HEK293 (cell line): ENCODE measurements at regions not wholly inside any gene's neighbourhood (a gene's known extent, or its start where the extent isn't known, plus 50 kb on each side); places are given as distances from the start of the nearest gene placed in this dataset.

Experiments used
- CTCF ChIA-PET: fragments of 350-600 bp; formaldehyde crosslinking; extraction: SDS; loops from one replicate; lab custom pipeline; 2021; ENCODE audit warnings: antibody characterized with exemption; lab: Yijun Ruan, JAX
- POLR2A ChIA-PET: fragments of 300-600 bp; formaldehyde crosslinking; extraction: SDS; loops from one replicate; lab custom pipeline; 2020; ENCODE audit warnings: antibody characterized with exemption, inconsistent platforms; lab: Yijun Ruan, JAX
- H3K27ac ChIP-seq: fragments of 200-500 bp; sonication (Bioruptor generic); 2 replicates; pipeline ENCODE4 v1.5.1; 2014; ENCODE audit warnings: low read depth, low read length, control low read depth, inconsistent platforms; ENCODE audit errors: extremely low read depth
- H3K36me3 ChIP-seq, 2 experiments: fragments of 200-500 bp in 1 of 2; sonication (Bioruptor generic) in 1 of 2; 1 replicate in 1 of 2; 2 replicates in 1 of 2; pipeline ENCODE4 v1.5.1; 2014 to 2017; ENCODE audit warnings: inconsistent platforms in 2 of 2, low read length in 2 of 2; ENCODE audit not compliant: control insufficient read depth in 2 of 2, insufficient read depth in 1 of 2
- H3K4me1 ChIP-seq: fragments of 200-500 bp; sonication (Bioruptor generic); 2 replicates; pipeline ENCODE4 v1.5.1; 2014; ENCODE audit warnings: mild to moderate bottlenecking, low read length, inconsistent platforms; ENCODE audit not compliant: control insufficient read depth, insufficient read depth
- H3K4me3 ChIP-seq: 2 replicates; pipeline ENCODE4 v1.5.1; 2011; ENCODE audit warnings: low read depth, mild to moderate bottlenecking, control low read depth, low read length, moderate library complexity
- H3K9me3 ChIP-seq: fragments of 200-500 bp; sonication (Bioruptor generic); 2 replicates; pipeline ENCODE4 v1.5.1; 2014; ENCODE audit warnings: low read depth, low read length, inconsistent platforms; ENCODE audit not compliant: control insufficient read depth, insufficient read depth
- GLIS2 ChIP-seq: fragments of 450-650 bp; formaldehyde crosslinking; IDR thresholded peaks from 2 replicates; pipeline ENCODE4 v1.5.1; 2016; ENCODE audit warnings: missing biosample characterization, missing genetic modification characterization
- KLF9 ChIP-seq: fragments of 450-650 bp; formaldehyde crosslinking; IDR thresholded peaks from 2 replicates; pipeline ENCODE4 v1.5.1; 2016; ENCODE audit warnings: missing biosample characterization, missing genetic modification characterization, low read depth
- PRDM1 ChIP-seq: fragments of 450-650 bp; formaldehyde crosslinking; IDR thresholded peaks from 2 replicates; pipeline ENCODE4; 2016; ENCODE audit warnings: missing biosample characterization, missing genetic modification characterization
- SP7 ChIP-seq: fragments of 450-650 bp; formaldehyde crosslinking; IDR thresholded peaks from 2 replicates; pipeline ENCODE4 v1.5.1; 2016; ENCODE audit warnings: missing biosample characterization, missing genetic modification characterization
- YY2 ChIP-seq: fragments of 450-650 bp; formaldehyde crosslinking; IDR thresholded peaks from 2 replicates; pipeline ENCODE4 v1.5.1; 2016; ENCODE audit warnings: missing biosample characterization, missing genetic modification characterization
- ZBTB20 ChIP-seq: fragments of 450-650 bp; formaldehyde crosslinking; IDR thresholded peaks from 2 replicates; pipeline ENCODE4 v1.5.1; 2016; ENCODE audit warnings: missing biosample characterization, missing genetic modification characterization
- ZFP69B ChIP-seq: fragments of 450-650 bp; formaldehyde crosslinking; IDR thresholded peaks from 2 replicates; pipeline ENCODE4 v1.5.1; 2016; ENCODE audit warnings: missing biosample characterization, missing genetic modification characterization
- ZNF133 ChIP-seq: fragments of 450-650 bp; formaldehyde crosslinking; IDR thresholded peaks from 2 replicates; pipeline ENCODE4 v1.5.1; 2016; ENCODE audit warnings: missing biosample characterization, missing genetic modification characterization
- ZNF24 ChIP-seq: fragments of 450-650 bp; formaldehyde crosslinking; IDR thresholded peaks from 2 replicates; pipeline ENCODE4 v1.5.1; 2016; ENCODE audit warnings: missing biosample characterization, missing genetic modification characterization
- ZNF341 ChIP-seq: fragments of 450-650 bp; formaldehyde crosslinking; IDR thresholded peaks from 2 replicates; pipeline ENCODE4; 2016; ENCODE audit warnings: low read depth, missing biosample characterization, missing genetic modification characterization
- ZNF366 ChIP-seq: fragments of 450-650 bp; formaldehyde crosslinking; conservative IDR thresholded peaks from 2 replicates; pipeline ENCODE4 v1.5.1; 2016; ENCODE audit warnings: missing biosample characterization, missing genetic modification characterization
- ZNF391 ChIP-seq: fragments of 450-650 bp; formaldehyde crosslinking; IDR thresholded peaks from 2 replicates; pipeline ENCODE4 v1.5.1; 2016; ENCODE audit warnings: low read depth, missing biosample characterization, missing genetic modification characterization, borderline replicate concordance
- ZNF404 ChIP-seq: fragments of 450-650 bp; formaldehyde crosslinking; IDR thresholded peaks from 2 replicates; pipeline ENCODE4 v1.5.1; 2017; ENCODE audit warnings: missing biosample characterization, missing genetic modification characterization
- ZNF423 ChIP-seq: fragments of 450-650 bp; formaldehyde crosslinking; IDR thresholded peaks from 2 replicates; pipeline ENCODE4 v1.5.1; 2016; ENCODE audit warnings: missing biosample characterization, missing genetic modification characterization
- ZNF426 ChIP-seq: fragments of 450-650 bp; formaldehyde crosslinking; IDR thresholded peaks from 2 replicates; pipeline ENCODE4 v1.5.1; 2017; ENCODE audit warnings: missing biosample characterization, missing genetic modification characterization, mild to moderate bottlenecking, inconsistent platforms, moderate library complexity
- ZNF514 ChIP-seq: fragments of 450-650 bp; formaldehyde crosslinking; IDR thresholded peaks from 2 replicates; pipeline ENCODE4 v1.5.1; 2016; ENCODE audit warnings: missing biosample characterization, missing genetic modification characterization
- ZNF629 ChIP-seq: fragments of 450-650 bp; formaldehyde crosslinking; IDR thresholded peaks from 2 replicates; pipeline ENCODE4 v1.5.1; 2017; ENCODE audit warnings: missing biosample characterization, missing genetic modification characterization
- ZNF785 ChIP-seq: fragments of 450-650 bp; formaldehyde crosslinking; IDR thresholded peaks from 2 replicates; pipeline ENCODE4 v1.5.1; 2016; ENCODE audit warnings: missing biosample characterization, missing genetic modification characterization
- ZNF837 ChIP-seq: fragments of 450-650 bp; formaldehyde crosslinking; IDR thresholded peaks from 2 replicates; pipeline ENCODE4 v1.5.1; 2016; ENCODE audit warnings: missing biosample characterization, missing genetic modification characterization
- ZSCAN23 ChIP-seq: fragments of 450-650 bp; formaldehyde crosslinking; IDR thresholded peaks from 2 replicates; pipeline ENCODE4 v1.5.1; 2016; ENCODE audit warnings: missing biosample characterization, missing genetic modification characterization
- ZXDB ChIP-seq: fragments of 450-650 bp; formaldehyde crosslinking; IDR thresholded peaks from 2 replicates; pipeline ENCODE4 v1.5.1; 2016; ENCODE audit warnings: missing biosample characterization, missing genetic modification characterization
- TF ChIP-seq, protein P1 (sequence below): sonication (generic); formaldehyde crosslinking; IDR thresholded peaks from 2 replicates; pipeline ENCODE4 v1.8.1; 2022; ENCODE audit warnings: mild to moderate bottlenecking, moderate library complexity, missing genetic modification reagents
- TF ChIP-seq, protein P2 (sequence below): fragments of 450-650 bp; formaldehyde crosslinking; IDR thresholded peaks from 2 replicates; pipeline ENCODE4 v1.5.1; 2016; ENCODE audit warnings: missing biosample characterization, missing genetic modification characterization, borderline replicate concordance

DNA sequence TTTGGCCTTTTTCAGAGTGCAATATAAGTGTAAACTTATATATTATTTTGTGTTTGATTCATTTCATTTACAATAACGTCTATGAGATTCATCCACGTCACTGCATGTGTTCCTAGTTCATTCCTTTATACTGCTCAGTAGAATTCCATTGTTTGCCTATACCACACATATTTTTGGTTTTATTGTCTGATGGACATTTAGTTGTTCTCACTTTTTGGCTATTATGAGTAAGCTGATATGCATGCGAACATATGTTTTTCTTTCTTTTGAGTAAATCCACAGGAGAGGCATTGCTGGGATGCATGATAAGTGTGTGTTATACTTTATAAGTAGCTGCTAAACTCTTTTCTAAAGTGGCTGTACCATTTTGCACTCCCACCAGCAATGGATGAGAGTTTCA is 314.8 kb upstream of the HS6ST1 start:
- CTCF ChIA-PET = interaction anchor here (0.6 kb wide), 1 partner anchor 374 kb away, joined by 4 read pairs; no protein-coding TSS in a partner anchor
- H3K36me3 ChIP-seq = no peaks in the 10 kb centered on the region
- H3K4me3 ChIP-seq = no peak overlapping the region
- no peak overlapping the region for H3K27ac ChIP-seq
- POLR2A ChIA-PET = no interaction called here
- H3K4me1 ChIP-seq = 0 out of 2 replicates have a peak, but pooled peaks cover 2% of the 10 kb centered on the region
- TF ChIP-seq ZNF133 (tag by site-specific recombination) (no peak), SP7 (tag by site-specific recombination) (no peak), ZSCAN23 (no peak), ZNF24 (no peak), ZBTB20 (tag by site-specific recombination) (no peak), YY2 (no peak), ZNF391 (tag by site-specific recombination) (no peak), GLIS2 (tag by site-specific recombination) (no peak), PRDM1 (no peak), KLF9 (tag by site-specific recombination) (no peak), ZXDB (tag by site-specific recombination) (no peak), ZNF785 (tag by site-specific recombination) (no peak), ZNF837 (no peak), ZNF629 (no peak), ZNF423 (tag by site-specific recombination) (no peak), ZNF426 (tag by site-specific recombination) (no peak), ZFP69B (tag by site-specific recombination) (no peak)
- TF ChIP-seq, protein P1, sequence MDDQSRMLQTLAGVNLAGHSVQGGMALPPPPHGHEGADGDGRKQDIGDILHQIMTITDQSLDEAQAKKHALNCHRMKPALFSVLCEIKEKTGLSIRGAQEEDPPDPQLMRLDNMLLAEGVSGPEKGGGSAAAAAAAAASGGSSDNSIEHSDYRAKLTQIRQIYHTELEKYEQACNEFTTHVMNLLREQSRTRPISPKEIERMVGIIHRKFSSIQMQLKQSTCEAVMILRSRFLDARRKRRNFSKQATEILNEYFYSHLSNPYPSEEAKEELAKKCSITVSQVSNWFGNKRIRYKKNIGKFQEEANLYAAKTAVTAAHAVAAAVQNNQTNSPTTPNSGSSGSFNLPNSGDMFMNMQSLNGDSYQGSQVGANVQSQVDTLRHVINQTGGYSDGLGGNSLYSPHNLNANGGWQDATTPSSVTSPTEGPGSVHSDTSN (CRISPR knock-in tag) = no peak
- TF ChIP-seq, protein P2, sequence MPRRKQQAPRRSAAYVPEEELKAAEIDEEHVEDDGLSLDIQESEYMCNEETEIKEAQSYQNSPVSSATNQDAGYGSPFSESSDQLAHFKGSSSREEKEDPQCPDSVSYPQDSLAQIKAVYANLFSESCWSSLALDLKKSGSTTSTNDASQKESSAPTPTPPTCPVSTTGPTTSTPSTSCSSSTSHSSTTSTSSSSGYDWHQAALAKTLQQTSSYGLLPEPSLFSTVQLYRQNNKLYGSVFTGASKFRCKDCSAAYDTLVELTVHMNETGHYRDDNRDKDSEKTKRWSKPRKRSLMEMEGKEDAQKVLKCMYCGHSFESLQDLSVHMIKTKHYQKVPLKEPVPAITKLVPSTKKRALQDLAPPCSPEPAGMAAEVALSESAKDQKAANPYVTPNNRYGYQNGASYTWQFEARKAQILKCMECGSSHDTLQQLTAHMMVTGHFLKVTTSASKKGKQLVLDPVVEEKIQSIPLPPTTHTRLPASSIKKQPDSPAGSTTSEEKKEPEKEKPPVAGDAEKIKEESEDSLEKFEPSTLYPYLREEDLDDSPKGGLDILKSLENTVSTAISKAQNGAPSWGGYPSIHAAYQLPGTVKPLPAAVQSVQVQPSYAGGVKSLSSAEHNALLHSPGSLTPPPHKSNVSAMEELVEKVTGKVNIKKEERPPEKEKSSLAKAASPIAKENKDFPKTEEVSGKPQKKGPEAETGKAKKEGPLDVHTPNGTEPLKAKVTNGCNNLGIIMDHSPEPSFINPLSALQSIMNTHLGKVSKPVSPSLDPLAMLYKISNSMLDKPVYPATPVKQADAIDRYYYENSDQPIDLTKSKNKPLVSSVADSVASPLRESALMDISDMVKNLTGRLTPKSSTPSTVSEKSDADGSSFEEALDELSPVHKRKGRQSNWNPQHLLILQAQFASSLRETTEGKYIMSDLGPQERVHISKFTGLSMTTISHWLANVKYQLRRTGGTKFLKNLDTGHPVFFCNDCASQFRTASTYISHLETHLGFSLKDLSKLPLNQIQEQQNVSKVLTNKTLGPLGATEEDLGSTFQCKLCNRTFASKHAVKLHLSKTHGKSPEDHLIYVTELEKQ (tag by site-specific recombination) = no peak
- no peaks in the 10 kb centered on the region for H3K9me3 ChIP-seq

- POLR2A ChIA-PET = no interaction called here
- H3K9me3 ChIP-seq = no peaks in the 10 kb centered on the region
- no peak overlapping the region for H3K27ac ChIP-seq
- no peaks in the 10 kb centered on the region for H3K36me3 ChIP-seq
- 0 out of 2 replicates have a peak, but pooled peaks cover 2% of the 10 kb centered on the region for H3K4me1 ChIP-seq
- no peak overlapping the region for H3K4me3 ChIP-seq
- TF ChIP-seq ZNF514 (tag by site-specific recombination) (no peak), ZNF404 (no peak), ZNF366 (peak; percentile 35; the same call in 1 of the 2 replicates), ZNF341 (tag by site-specific recombination) (0 out of 2 replicates have a peak, but pooled peaks have one; percentile 20)
- CTCF ChIA-PET = no interaction called here
Measured at GRCh38 chr2:128635361-128635900, 316.8 kb upstream of the HS6ST1 start.
